IMR-90 (cell line): ENCODE measurements at regions not wholly inside any gene's neighbourhood (a gene's known extent, or its start where the extent isn't known, plus 50 kb on each side); places are given as distances from the start of the nearest gene placed in this dataset.

ENCODE experiments used
- ATAC-seq: fragments of 200-7000 bp; cut with Tn5 transposase; 2 replicates; pipeline ENCODE4 v1.9.1; 2020; ENCODE audit warnings: low read depth, mild to moderate bottlenecking, moderate library complexity
- BruUV-seq: library from RNA; stranded (reverse); fragments of 400-500 nt; replicated peaks from 2 replicates; lab custom pipeline; 2021; lab: Mats Ljungman, UMichigan
- CTCF ChIA-PET: fragments of 300-600 bp; formaldehyde crosslinking; extraction: SDS; loops from one replicate; lab custom pipeline; 2021; ENCODE audit warnings: antibody characterized with exemption; lab: Yijun Ruan, JAX
- POLR2A ChIA-PET: fragments of 300-600 bp; sonication (Branson Sonifier 250); formaldehyde crosslinking; loops from one replicate; lab custom pipeline; 2022; ENCODE audit warnings: antibody characterized with exemption; ENCODE audit not compliant: unreplicated experiment; lab: Charles Lee
- DNase-seq: peaks from one replicate; pipeline ENCODE4 v3.0.0; 2013
- H2AFZ ChIP-seq: replicated peaks from 2 replicates; pipeline ENCODE3; 2013; ENCODE audit warnings: low read length, mild to moderate bottlenecking; ENCODE audit not compliant: poor library complexity
- H2AK5ac ChIP-seq: 2 replicates; pipeline ENCODE4 v1.6.1; 2013; ENCODE audit warnings: low read depth, low read length, inconsistent platforms
- H2AK9ac ChIP-seq: replicated peaks from 2 replicates; pipeline ENCODE3; 2013; ENCODE audit warnings: mild to moderate bottlenecking, low read depth, low read length, moderate library complexity; ENCODE audit not compliant: poor library complexity
- H2BK120ac ChIP-seq: 2 replicates; pipeline ENCODE4 v1.6.1; 2013; ENCODE audit warnings: low read depth, low read length, inconsistent platforms
- H2BK15ac ChIP-seq: 3 replicates; pipeline ENCODE4 v1.6.1; 2013; ENCODE audit warnings: low read depth, low read length, inconsistent platforms
- H2BK20ac ChIP-seq: 2 replicates; pipeline ENCODE4 v1.6.1; 2013; ENCODE audit warnings: low read depth, mild to moderate bottlenecking, inconsistent platforms, low read length, moderate library complexity
- H2BK5ac ChIP-seq: 2 replicates; pipeline ENCODE4 v1.6.1; 2013; ENCODE audit warnings: mild to moderate bottlenecking, low read depth, low read length, inconsistent platforms; ENCODE audit not compliant: poor library complexity, severe bottlenecking
- H3K14ac ChIP-seq: replicated peaks from 2 replicates; pipeline ENCODE4 v1.6.1; 2013; ENCODE audit warnings: low read depth, low read length, inconsistent platforms
- H3K18ac ChIP-seq: 2 replicates; pipeline ENCODE4 v1.6.1; 2013; ENCODE audit warnings: low read depth, low read length, control low read depth
- H3K23ac ChIP-seq: 2 replicates; pipeline ENCODE4 v1.6.1; 2013; ENCODE audit warnings: low read depth, low read length, inconsistent platforms
- H3K27ac ChIP-seq: 2 replicates; pipeline ENCODE4 v1.5.1; 2013; ENCODE audit warnings: mild to moderate bottlenecking, control low read depth, low read length; ENCODE audit not compliant: insufficient read depth
- H3K27me3 ChIP-seq: 2 replicates; pipeline ENCODE4 v1.6.1; 2013; ENCODE audit warnings: low read length; ENCODE audit not compliant: control insufficient read depth, insufficient read depth
- H3K36me3 ChIP-seq: 2 replicates; pipeline ENCODE4 v1.6.1; 2013; ENCODE audit warnings: low read length, mixed read lengths; ENCODE audit not compliant: control insufficient read depth, insufficient read depth
- H3K4ac ChIP-seq: 2 replicates; pipeline ENCODE4 v1.6.1; 2013; ENCODE audit warnings: low read depth, low read length, inconsistent platforms
- H3K4me1 ChIP-seq: 2 replicates; pipeline ENCODE4 v1.6.1; 2013; ENCODE audit warnings: low read length, mixed read lengths; ENCODE audit not compliant: control insufficient read depth, insufficient read depth
- H3K4me2 ChIP-seq: 2 replicates; pipeline ENCODE4 v1.6.1; 2013; ENCODE audit warnings: low read depth, mild to moderate bottlenecking, control low read depth, low read length, moderate library complexity
- H3K4me3 ChIP-seq: 2 replicates; pipeline ENCODE4 v1.5.1; 2013; ENCODE audit warnings: low read depth, mild to moderate bottlenecking, control low read depth, low read length, moderate library complexity; ENCODE audit not compliant: insufficient read depth
- H3K56ac ChIP-seq: 2 replicates; pipeline ENCODE4 v1.6.1; 2013; ENCODE audit warnings: low read length, inconsistent platforms; ENCODE audit not compliant: insufficient read depth; ENCODE audit errors: extremely low read depth
- H3K79me1 ChIP-seq, 2 experiments: 2 replicates each; pipeline ENCODE4 v1.6.1; 2013; ENCODE audit warnings: low read length in 2 of 2, inconsistent platforms in 1 of 2, low read depth in 1 of 2
- H3K9ac ChIP-seq: 2 replicates; pipeline ENCODE4 v1.6.1; 2013; ENCODE audit warnings: low read depth, low read length, control low read depth
- H3K9me1 ChIP-seq: 2 replicates; pipeline ENCODE4 v1.6.1; 2013; ENCODE audit warnings: low read length, inconsistent platforms; ENCODE audit not compliant: insufficient read depth
- H3K9me3 ChIP-seq: 2 replicates; pipeline ENCODE4 v1.6.1; 2013; ENCODE audit warnings: low read length; ENCODE audit not compliant: control insufficient read depth, insufficient read depth
- H4K20me1 ChIP-seq: 2 replicates; pipeline ENCODE4 v1.6.1; 2013; ENCODE audit warnings: low read length, inconsistent platforms; ENCODE audit not compliant: insufficient read depth
- H4K5ac ChIP-seq: 2 replicates; pipeline ENCODE4 v1.6.1; 2013; ENCODE audit warnings: mild to moderate bottlenecking, low read depth, low read length, control low read depth
- H4K8ac ChIP-seq, 2 experiments: 2 replicates each; pipeline ENCODE4 v1.6.1; 2013; ENCODE audit warnings: low read depth in 2 of 2, low read length in 2 of 2, control low read depth in 1 of 2, inconsistent platforms in 1 of 2
- H4K91ac ChIP-seq: 2 replicates; pipeline ENCODE4 v1.6.1; 2013; ENCODE audit warnings: low read depth, low read length, inconsistent platforms; ENCODE audit not compliant: insufficient read depth
- FOS ChIP-seq: fragments of 150-350 bp; IDR thresholded peaks from 2 replicates; pipeline ENCODE4 v1.6.1; 2016; ENCODE audit warnings: low read depth, low read length
- MAZ ChIP-seq: IDR thresholded peaks from 2 replicates; pipeline ENCODE4 v1.6.1; 2012; ENCODE audit warnings: low read depth, mild to moderate bottlenecking, low read length, improper control_type of control experiment, moderate library complexity, borderline replicate concordance
- NFE2L2 ChIP-seq: fragments of 150-350 bp; IDR thresholded peaks from 2 replicates; pipeline ENCODE4 v1.6.1; 2016; ENCODE audit warnings: low read depth, mild to moderate bottlenecking, low read length
- POLR2A ChIP-seq: IDR thresholded peaks from 2 replicates; pipeline ENCODE4 v1.6.1; 2012; ENCODE audit warnings: mild to moderate bottlenecking, low read depth, low read length
- RAD21 ChIP-seq: IDR thresholded peaks from 2 replicates; pipeline ENCODE4 v1.6.1; 2012; ENCODE audit warnings: low read length, improper control_type of control experiment
- RFX5 ChIP-seq: IDR thresholded peaks from 2 replicates; pipeline ENCODE4 v1.8.0; 2012; ENCODE audit warnings: low read depth, mild to moderate bottlenecking, low read length, moderate library complexity
- SMC3 ChIP-seq: fragments of 150-350 bp; IDR thresholded peaks from 2 replicates; pipeline ENCODE4 v1.6.1; 2016; ENCODE audit warnings: low read depth, mild to moderate bottlenecking, antibody characterized with exemption, low read length, moderate library complexity
- WGBS, 2 experiments: methylation state at CpG; one replicate each; pipeline versions ENCODE4 v1.1.5 to v1.1.7; 2013; ENCODE audit warnings: missing lambda C conversion rate in 2 of 2; ENCODE audit not compliant: insufficient read length in 1 of 2; ENCODE audit errors: extremely low coverage in 2 of 2; 5-methylcytosine and 5-hydroxymethylcytosine counted together
- dilution Hi-C: fragments of 300-500 bp; cut with HindIII; formaldehyde crosslinking; loops from one replicate; pipeline ENCODE4 v1.14.3; 2018; ENCODE audit warnings: low sequenced_read_pairs; ENCODE audit not compliant: unreplicated experiment
- in situ Hi-C: fragments of 300-500 bp; cut with MboI; formaldehyde crosslinking; loops from 3 replicates; pipeline ENCODE4 v1.14.3; 2019; ENCODE audit warnings: low sequenced_read_pairs, inconsistent platforms, mixed read lengths
- intact Hi-C: fragments of 100-400 bp; cut with micrococcal nuclease; formaldehyde crosslinking; loops from 2 replicates; pipeline ENCODE4 v1.10.0; 2022
- TF ChIP-seq, protein P1 (sequence below): conservative IDR thresholded peaks from 2 replicates; pipeline ENCODE4 v1.5.1; 2012; ENCODE audit warnings: mild to moderate bottlenecking, low read depth, low read length, improper control_type of control experiment

DNA sequence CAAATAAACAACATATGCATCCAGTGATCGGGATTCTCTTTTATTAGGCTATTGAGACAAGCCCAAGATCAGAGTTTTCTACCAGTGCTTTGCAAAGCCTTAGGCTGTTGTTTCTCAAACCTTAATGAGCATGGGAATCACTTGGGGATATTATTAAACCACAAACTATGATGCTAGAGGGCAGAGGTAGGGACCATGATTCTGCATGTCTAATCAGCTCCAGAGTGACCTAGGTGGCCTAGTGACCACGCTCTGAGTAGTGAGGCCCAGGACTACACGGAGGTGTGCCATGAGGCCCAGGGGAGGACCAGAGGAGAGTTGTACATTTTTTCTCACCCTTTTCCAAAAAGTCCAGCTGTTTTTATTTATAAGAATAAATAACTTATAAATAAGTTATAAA, 298.5 kb upstream of the TLE4 start:
- H3K9ac ChIP-seq, result no peak overlapping the region
- ATAC-seq (no peak), DNase-seq (no peak)
- no peaks in the 10 kb centered on the region; the same call in none of the 2 replicates for H3K9me1 ChIP-seq
- H2BK15ac ChIP-seq, result no peak overlapping the region
- H2AK5ac ChIP-seq, result no peak overlapping the region
- H3K27me3 ChIP-seq, result no peaks in the 10 kb centered on the region
- H3K4me3 ChIP-seq, result no peak overlapping the region
- H3K4me2 ChIP-seq, result no peak overlapping the region
- intact Hi-C loops (no loop called here), in situ Hi-C loops (no loop called here), dilution Hi-C loops (no loop called here)
- H4K5ac ChIP-seq, result no peak overlapping the region
- H3K14ac ChIP-seq, result no peak overlapping the region
- no peaks in the 10 kb centered on the region for H3K79me1 ChIP-seq
- no peak overlapping the region for H4K8ac ChIP-seq
- no peaks in the 10 kb centered on the region for H4K20me1 ChIP-seq
- H2BK5ac ChIP-seq, result no peak overlapping the region
- H3K36me3 ChIP-seq, result no peaks in the 10 kb centered on the region
- ChIA-PET POLR2A (no interaction called here), CTCF (no interaction called here)
- H2BK20ac ChIP-seq, result no peak overlapping the region
- H2AFZ ChIP-seq, result no peak overlapping the region
- no peaks in the 10 kb centered on the region for H3K4me1 ChIP-seq
- no peak overlapping the region for H3K27ac ChIP-seq
- no peak overlapping the region for H4K91ac ChIP-seq
- H3K23ac ChIP-seq, result no peak overlapping the region
- TF ChIP-seq FOS, result no peak
- TF ChIP-seq SMC3, result no peak
- TF ChIP-seq POLR2A, result no peak
- no peak for TF ChIP-seq RFX5
- TF ChIP-seq, protein P1, sequence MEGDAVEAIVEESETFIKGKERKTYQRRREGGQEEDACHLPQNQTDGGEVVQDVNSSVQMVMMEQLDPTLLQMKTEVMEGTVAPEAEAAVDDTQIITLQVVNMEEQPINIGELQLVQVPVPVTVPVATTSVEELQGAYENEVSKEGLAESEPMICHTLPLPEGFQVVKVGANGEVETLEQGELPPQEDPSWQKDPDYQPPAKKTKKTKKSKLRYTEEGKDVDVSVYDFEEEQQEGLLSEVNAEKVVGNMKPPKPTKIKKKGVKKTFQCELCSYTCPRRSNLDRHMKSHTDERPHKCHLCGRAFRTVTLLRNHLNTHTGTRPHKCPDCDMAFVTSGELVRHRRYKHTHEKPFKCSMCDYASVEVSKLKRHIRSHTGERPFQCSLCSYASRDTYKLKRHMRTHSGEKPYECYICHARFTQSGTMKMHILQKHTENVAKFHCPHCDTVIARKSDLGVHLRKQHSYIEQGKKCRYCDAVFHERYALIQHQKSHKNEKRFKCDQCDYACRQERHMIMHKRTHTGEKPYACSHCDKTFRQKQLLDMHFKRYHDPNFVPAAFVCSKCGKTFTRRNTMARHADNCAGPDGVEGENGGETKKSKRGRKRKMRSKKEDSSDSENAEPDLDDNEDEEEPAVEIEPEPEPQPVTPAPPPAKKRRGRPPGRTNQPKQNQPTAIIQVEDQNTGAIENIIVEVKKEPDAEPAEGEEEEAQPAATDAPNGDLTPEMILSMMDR, result no peak
- no peak for TF ChIP-seq NFE2L2
- no peak for TF ChIP-seq RAD21
- TF ChIP-seq MAZ, result no peak
- no peak overlapping the region for H3K56ac ChIP-seq
- no peak overlapping the region for H2BK120ac ChIP-seq
- BruUV-seq, result no TSS peak
- no peak overlapping the region for H2AK9ac ChIP-seq
- no peaks in the 10 kb centered on the region for H3K9me3 ChIP-seq
- no CpG with 5 or more reads among the region's 3 CpGs for WGBS, 2 experiments
- no peak overlapping the region for H3K18ac ChIP-seq
- no peak overlapping the region for H3K4ac ChIP-seq
